RWPE2 (cell line): ENCODE measurements at regions not wholly inside any gene's neighbourhood (a gene's known extent, or its start where the extent isn't known, plus 50 kb on each side); places are given as distances from the start of the nearest gene placed in this dataset.
"Not testable (repeated sequence)": the region's sequence is repeated elsewhere in the genome, so short reads cannot be mapped to it uniquely, and the experiment has no call there.

Experiments used
- ATAC-seq: fragments of 200-7000 bp; cut with Tn5 transposase; 3 replicates; pipeline ENCODE4 v1.9.1; 2021; ENCODE audit warnings: low read depth
- DNase-seq: peaks from one replicate; pipeline ENCODE4 v3.0.0-alpha.2; 2020; ENCODE audit warnings: low spot score
- H3K27ac ChIP-seq: fragments of 450-650 bp; 2 replicates; pipeline ENCODE4 v1.5.1; 2017; ENCODE audit warnings: mild to moderate bottlenecking; ENCODE audit not compliant: poor library complexity, severe bottlenecking
- H3K27me3 ChIP-seq: fragments of 250-450 bp; sonication (Bioruptor Pico); 2 replicates; pipeline ENCODE4 v1.5.1; 2021; ENCODE audit warnings: mild to moderate bottlenecking, moderate library complexity; ENCODE audit not compliant: insufficient read depth, poor library complexity, severe bottlenecking
- H3K36me3 ChIP-seq: fragments of 250-450 bp; sonication (Bioruptor Pico); 2 replicates; pipeline ENCODE4 v1.5.1; 2020; ENCODE audit warnings: low read depth, mild to moderate bottlenecking, moderate library complexity
- H3K4me1 ChIP-seq: fragments of 250-450 bp; sonication (Bioruptor Pico); 2 replicates; pipeline ENCODE4 v1.5.1; 2021; ENCODE audit warnings: mild to moderate bottlenecking, moderate library complexity; ENCODE audit not compliant: insufficient read depth, poor library complexity, severe bottlenecking
- H3K4me3 ChIP-seq: fragments of 250-450 bp; sonication (Bioruptor Pico); 2 replicates; pipeline ENCODE4 v1.5.1; 2021; ENCODE audit warnings: mild to moderate bottlenecking, moderate library complexity; ENCODE audit not compliant: severe bottlenecking
- H3K9me3 ChIP-seq: fragments of 250-450 bp; sonication (Bioruptor Pico); 2 replicates; pipeline ENCODE4 v1.5.1; 2021; ENCODE audit warnings: mild to moderate bottlenecking, moderate library complexity; ENCODE audit not compliant: severe bottlenecking
- TF ChIP-seq, protein P1 (sequence below): fragments of 450-650 bp; IDR thresholded peaks from one replicate; pipeline ENCODE4 v1.5.1; 2017; ENCODE audit warnings: mild to moderate bottlenecking, moderate library complexity; ENCODE audit not compliant: poor library complexity, severe bottlenecking

DNA sequence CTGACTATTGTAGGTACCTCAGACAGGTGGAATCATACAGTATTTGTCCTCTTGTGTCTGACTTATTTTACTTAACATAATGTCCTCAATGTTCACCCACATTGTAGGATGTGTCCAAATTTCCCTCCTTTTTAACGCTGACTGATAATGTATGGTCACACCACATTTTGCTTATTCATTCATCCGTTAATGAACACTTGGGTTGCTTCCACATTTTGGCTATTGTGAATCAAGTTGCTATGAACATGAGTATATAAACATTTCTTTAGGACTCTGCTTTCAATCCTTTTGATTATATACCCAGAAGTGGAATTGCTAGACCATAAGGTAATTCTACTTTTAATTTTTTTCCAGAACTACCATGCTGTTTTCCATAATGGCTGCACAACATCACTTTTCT is 87.0 kb upstream of the NDP start:
- Histone ChIP-seq H3K27ac (no peak overlapping the region), H3K36me3 (no peaks in the 10 kb centered on the region), H3K4me3 (no peak overlapping the region), H3K4me1 (peaks cover 16% of the 10 kb centered on the region), H3K9me3 (no peaks in the 10 kb centered on the region), H3K27me3 (no peaks in the 10 kb centered on the region)
- TF ChIP-seq, protein P1, sequence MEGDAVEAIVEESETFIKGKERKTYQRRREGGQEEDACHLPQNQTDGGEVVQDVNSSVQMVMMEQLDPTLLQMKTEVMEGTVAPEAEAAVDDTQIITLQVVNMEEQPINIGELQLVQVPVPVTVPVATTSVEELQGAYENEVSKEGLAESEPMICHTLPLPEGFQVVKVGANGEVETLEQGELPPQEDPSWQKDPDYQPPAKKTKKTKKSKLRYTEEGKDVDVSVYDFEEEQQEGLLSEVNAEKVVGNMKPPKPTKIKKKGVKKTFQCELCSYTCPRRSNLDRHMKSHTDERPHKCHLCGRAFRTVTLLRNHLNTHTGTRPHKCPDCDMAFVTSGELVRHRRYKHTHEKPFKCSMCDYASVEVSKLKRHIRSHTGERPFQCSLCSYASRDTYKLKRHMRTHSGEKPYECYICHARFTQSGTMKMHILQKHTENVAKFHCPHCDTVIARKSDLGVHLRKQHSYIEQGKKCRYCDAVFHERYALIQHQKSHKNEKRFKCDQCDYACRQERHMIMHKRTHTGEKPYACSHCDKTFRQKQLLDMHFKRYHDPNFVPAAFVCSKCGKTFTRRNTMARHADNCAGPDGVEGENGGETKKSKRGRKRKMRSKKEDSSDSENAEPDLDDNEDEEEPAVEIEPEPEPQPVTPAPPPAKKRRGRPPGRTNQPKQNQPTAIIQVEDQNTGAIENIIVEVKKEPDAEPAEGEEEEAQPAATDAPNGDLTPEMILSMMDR: no peak
- DNase-seq (no peak), ATAC-seq (no peak)

DNA sequence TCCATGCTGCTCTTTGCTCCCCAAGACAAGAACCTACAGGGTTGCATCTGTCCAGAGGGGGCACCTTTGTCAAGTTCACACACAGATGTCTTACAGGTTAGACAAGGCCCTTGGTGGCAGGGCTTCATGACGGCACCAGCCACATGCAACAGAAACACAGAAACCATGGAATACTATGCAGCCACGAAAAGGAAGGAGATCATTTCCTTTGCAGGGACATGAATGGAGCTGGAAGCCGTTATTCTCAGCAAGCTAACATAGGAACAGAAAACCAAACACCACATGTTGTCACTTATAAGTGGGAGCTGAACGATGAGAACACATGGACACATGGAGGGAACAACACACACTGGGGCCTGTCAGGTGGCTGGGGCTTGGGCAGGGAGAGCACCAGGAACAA is 85.1 kb upstream of the NDP start:
- no peak overlapping the region for H3K27ac ChIP-seq
- peaks cover 9% of the 10 kb centered on the region for H3K4me1 ChIP-seq
- TF ChIP-seq, protein P1: no peak

DNA sequence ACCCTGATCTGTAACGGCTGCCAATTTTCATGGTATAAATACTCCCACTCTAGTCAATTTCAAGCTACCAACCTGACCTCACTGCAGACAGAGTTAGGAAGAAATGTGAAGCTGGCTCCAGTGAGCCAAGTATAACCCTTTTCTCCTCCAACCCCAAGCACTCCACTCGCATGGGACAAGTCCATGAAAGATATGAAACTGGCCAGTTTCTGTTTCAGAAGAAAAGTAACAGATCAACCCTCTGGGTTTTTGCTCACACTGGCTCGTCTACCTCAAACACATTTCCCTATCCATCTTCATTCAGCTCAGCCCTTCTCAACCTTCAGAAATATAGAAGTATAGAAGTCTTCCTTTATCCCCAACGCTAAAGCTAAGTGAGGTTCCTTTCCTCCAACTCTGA is 82.4 kb upstream of the NDP start:
- no peak for DNase-seq
- H3K27ac ChIP-seq: no peak overlapping the region
- no peak for ATAC-seq
- no peak overlapping the region for H3K4me3 ChIP-seq
- H3K9me3 ChIP-seq: no peaks in the 10 kb centered on the region
- no peaks in the 10 kb centered on the region for H3K4me1 ChIP-seq
- no peaks in the 10 kb centered on the region for H3K27me3 ChIP-seq
- no peaks in the 10 kb centered on the region for H3K36me3 ChIP-seq
- TF ChIP-seq, protein P1: no peak

More for the DNA sequence above, 85.1 kb upstream of the NDP start:
- Histone ChIP-seq H3K9me3 (no peaks in the 10 kb centered on the region), H3K4me3 (no peak overlapping the region), H3K36me3 (no peaks in the 10 kb centered on the region), H3K27me3 (no peaks in the 10 kb centered on the region)
- ATAC-seq: no peak
- DNase-seq: no peak

DNA sequence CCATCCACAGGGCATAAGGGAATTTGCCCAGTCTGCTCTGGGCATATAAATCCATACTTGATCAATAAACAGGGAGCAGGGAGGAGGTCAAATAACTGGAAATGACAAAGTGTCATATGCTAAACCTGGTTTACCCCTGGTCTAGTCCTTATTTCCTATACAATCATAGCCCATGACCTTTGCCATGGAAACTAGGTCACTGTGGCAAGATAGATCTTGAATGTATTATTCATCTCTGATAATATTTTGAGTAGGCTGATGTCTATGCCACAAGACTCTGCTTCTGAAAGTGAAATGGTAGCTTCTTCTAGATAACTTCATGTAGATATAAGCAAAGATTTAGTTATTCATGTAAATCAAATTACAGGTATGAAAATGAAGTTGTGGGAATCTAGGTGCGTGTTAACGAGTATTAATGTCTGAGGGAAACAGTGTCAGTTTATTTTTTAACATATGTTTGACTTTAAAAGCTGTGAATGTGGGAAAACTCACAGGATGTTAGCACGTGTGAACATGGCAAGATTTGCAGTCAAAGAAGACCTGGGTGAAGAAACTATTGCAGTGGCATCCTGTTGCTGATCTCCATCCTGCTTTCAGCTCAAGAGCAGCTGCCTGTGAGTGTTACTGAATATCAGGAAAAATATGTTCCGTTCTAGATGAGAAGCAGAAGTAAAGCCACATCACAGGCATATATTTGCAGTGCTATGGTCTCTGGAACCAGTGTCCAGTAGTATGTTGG is 81.8 kb upstream of the NDP start:
- Histone ChIP-seq H3K4me1 (no peaks in the 10 kb centered on the region), H3K36me3 (no peaks in the 10 kb centered on the region), H3K27ac (no peak overlapping the region), H3K27me3 (no peaks in the 10 kb centered on the region), H3K4me3 (no peak overlapping the region), H3K9me3 (no peaks in the 10 kb centered on the region)
- ATAC-seq (no peak), DNase-seq (no peak)
- TF ChIP-seq, protein P1: no peak

DNA sequence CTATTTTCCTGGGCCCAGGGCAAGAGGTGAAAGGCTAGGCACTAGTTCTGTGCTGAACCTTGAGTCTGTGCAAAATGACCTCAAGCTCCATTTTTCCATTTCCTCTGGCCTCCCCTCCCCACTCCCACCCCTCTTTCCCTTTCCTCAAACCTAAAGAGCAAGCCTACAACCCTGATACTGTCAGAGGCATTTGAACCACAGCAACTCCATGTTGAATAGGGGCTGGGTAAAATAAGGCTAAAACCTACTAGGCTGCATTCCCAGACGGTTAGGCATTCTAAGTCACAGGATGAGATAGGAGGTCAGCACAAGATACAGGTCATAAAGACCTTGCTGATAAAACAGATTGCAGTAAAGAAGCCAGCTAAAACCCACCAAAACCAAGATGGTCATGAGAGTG is 71.9 kb upstream of the NDP start:
- ATAC-seq, H3K9me3 ChIP-seq, H3K36me3 ChIP-seq, H3K27ac ChIP-seq, H3K4me1 ChIP-seq, H3K4me3 ChIP-seq, H3K27me3 ChIP-seq, DNase-seq: not testable (repeated sequence)
